Caco-2 (cell line): ENCODE measurements at regions not wholly inside any gene's neighbourhood (a gene's known extent, or its start where the extent isn't known, plus 50 kb on each side); places are given as distances from the start of the nearest gene placed in this dataset.

ENCODE experiments used
- BruUV-seq: library from RNA; stranded (reverse); fragments of 400-500 nt; replicated peaks from 2 replicates; lab custom pipeline; 2021; lab: Mats Ljungman, UMichigan
- CTCF ChIA-PET: fragments of 300-600 bp; sonication (Branson Sonifier 250); formaldehyde crosslinking; loops from one replicate; lab custom pipeline; 2022; ENCODE audit warnings: antibody characterized with exemption; lab: Charles Lee
- POLR2A ChIA-PET: fragments of 300-600 bp; sonication (Branson Sonifier 250); formaldehyde crosslinking; loops from one replicate; lab custom pipeline; 2022; ENCODE audit warnings: antibody characterized with exemption; lab: Charles Lee
- DNase-seq, 2 experiments: peaks; one replicate each; pipeline versions ENCODE4 v3.0.0 to v3.0.0-alpha.2; 2020 to 2022
- H3K27me3 ChIP-seq: replicated peaks from 2 replicates; pipeline ENCODE4 v1.6.0; 2011; ENCODE audit warnings: low read length; ENCODE audit not compliant: control insufficient read depth, insufficient read depth
- H3K36me3 ChIP-seq: 2 replicates; pipeline ENCODE4 v1.5.1; 2011; ENCODE audit warnings: low read length; ENCODE audit not compliant: control insufficient read depth, insufficient read depth
- H3K4me1 ChIP-seq: fragments of 250-450 bp; sonication (Bioruptor Pico); 2 replicates; pipeline ENCODE4 v1.5.1; 2020; ENCODE audit warnings: mild to moderate bottlenecking
- H3K4me3 ChIP-seq: 2 replicates; pipeline ENCODE4 v1.5.1; 2011; ENCODE audit warnings: low read depth, mild to moderate bottlenecking, control low read depth, low read length
- H3K9me3 ChIP-seq: fragments of 250-450 bp; sonication (Bioruptor Pico); 2 replicates; pipeline ENCODE4 v1.5.1; 2020; ENCODE audit warnings: mild to moderate bottlenecking, moderate library complexity
- H3K27ac Mint-ChIP-seq: one replicate; pipeline ENCODE4 v1.8.0; 2022; ENCODE audit warnings: mixed read lengths; ENCODE audit not compliant: unreplicated experiment
- H3K27me3 Mint-ChIP-seq: one replicate; pipeline ENCODE4 v1.8.0; 2022; ENCODE audit warnings: mixed read lengths; ENCODE audit not compliant: insufficient read depth, unreplicated experiment
- H3K36me3 Mint-ChIP-seq: one replicate; pipeline ENCODE4 v1.8.0; 2022; ENCODE audit warnings: mild to moderate bottlenecking, mixed read lengths; ENCODE audit not compliant: insufficient read depth, unreplicated experiment
- H3K4me1 Mint-ChIP-seq: one replicate; pipeline ENCODE4 v1.8.0; 2022; ENCODE audit warnings: low read depth, mixed read lengths; ENCODE audit not compliant: unreplicated experiment
- H3K4me3 Mint-ChIP-seq: one replicate; pipeline ENCODE4 v1.8.0; 2022; ENCODE audit warnings: mild to moderate bottlenecking, moderate library complexity, mixed read lengths; ENCODE audit not compliant: unreplicated experiment
- H3K9me3 Mint-ChIP-seq: one replicate; pipeline ENCODE4 v1.8.0; 2022; ENCODE audit warnings: mixed read lengths; ENCODE audit not compliant: unreplicated experiment
- intact Hi-C: fragments of 100-400 bp; cut with micrococcal nuclease; formaldehyde crosslinking; loops from one replicate; pipeline ENCODE4 v1.10.0; 2022; ENCODE audit not compliant: unreplicated experiment
- TF ChIP-seq, protein P1 (sequence below), 2 experiments: fragments of 200-600 bp in 1 of 2; IDR thresholded peaks; 1 replicate in 1 of 2; 2 replicates in 1 of 2; pipeline versions ENCODE4 v1.5.1 to v1.8.0; 2011 to 2022; ENCODE audit warnings: antibody characterized with exemption in 1 of 2, control low read depth in 1 of 2, inconsistent platforms in 1 of 2, low read depth in 1 of 2, low read length in 1 of 2, mild to moderate bottlenecking in 1 of 2, moderate library complexity in 1 of 2; ENCODE audit not compliant: insufficient read depth in 1 of 2, severe bottlenecking in 1 of 2, unreplicated experiment in 1 of 2

DNA sequence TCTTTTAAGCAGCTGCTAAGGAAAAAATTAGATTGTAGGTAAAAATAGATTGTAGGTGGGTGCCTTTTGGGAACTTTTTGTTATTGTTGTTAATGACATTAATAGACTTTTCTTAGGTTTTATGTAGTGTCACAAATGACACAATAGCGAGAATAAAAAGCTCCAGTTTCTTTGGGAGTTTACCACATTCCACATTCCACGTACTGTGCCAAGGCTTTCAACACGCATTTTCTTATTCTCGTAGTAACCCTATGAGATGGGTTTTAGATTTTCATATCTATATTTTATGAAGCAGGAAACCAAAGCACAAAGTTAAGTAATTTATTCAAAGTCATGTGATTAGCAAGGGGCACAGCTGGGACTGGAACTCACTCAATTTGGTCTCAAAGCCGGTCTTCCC, 103.8 kb downstream of the XRCC2 start:
- Histone ChIP-seq H3K4me3 (no peak overlapping the region), H3K36me3 (no peaks in the 10 kb centered on the region), H3K27me3 (no peaks in the 10 kb centered on the region), H3K9me3 (no peaks in the 10 kb centered on the region), H3K4me1 (0 out of 2 replicates have a peak, but pooled peaks cover 6% of the 10 kb centered on the region)
- no peaks in the 10 kb centered on the region for H3K9me3 Mint-ChIP-seq
- no peaks in the 10 kb centered on the region for H3K36me3 Mint-ChIP-seq
- TF ChIP-seq, protein P1, sequence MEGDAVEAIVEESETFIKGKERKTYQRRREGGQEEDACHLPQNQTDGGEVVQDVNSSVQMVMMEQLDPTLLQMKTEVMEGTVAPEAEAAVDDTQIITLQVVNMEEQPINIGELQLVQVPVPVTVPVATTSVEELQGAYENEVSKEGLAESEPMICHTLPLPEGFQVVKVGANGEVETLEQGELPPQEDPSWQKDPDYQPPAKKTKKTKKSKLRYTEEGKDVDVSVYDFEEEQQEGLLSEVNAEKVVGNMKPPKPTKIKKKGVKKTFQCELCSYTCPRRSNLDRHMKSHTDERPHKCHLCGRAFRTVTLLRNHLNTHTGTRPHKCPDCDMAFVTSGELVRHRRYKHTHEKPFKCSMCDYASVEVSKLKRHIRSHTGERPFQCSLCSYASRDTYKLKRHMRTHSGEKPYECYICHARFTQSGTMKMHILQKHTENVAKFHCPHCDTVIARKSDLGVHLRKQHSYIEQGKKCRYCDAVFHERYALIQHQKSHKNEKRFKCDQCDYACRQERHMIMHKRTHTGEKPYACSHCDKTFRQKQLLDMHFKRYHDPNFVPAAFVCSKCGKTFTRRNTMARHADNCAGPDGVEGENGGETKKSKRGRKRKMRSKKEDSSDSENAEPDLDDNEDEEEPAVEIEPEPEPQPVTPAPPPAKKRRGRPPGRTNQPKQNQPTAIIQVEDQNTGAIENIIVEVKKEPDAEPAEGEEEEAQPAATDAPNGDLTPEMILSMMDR (IDR thresholded peaks at IDR 0.05; ENCODE audit: insufficient read depth in 1 of 2, low read depth in 1 of 2, low read length in 1 of 2, severe bottlenecking in 1 of 2, unreplicated experiment in 1 of 2): no peak
- ChIA-PET POLR2A (no interaction called here), CTCF (no interaction called here)
- H3K4me3 Mint-ChIP-seq: no peak overlapping the region
- intact Hi-C loops: no loop called here
- BruUV-seq: no TSS peak
- no peak for DNase-seq
- H3K4me1 Mint-ChIP-seq: peaks cover 16% of the 10 kb centered on the region
- no peak overlapping the region for H3K27ac Mint-ChIP-seq
- no peaks in the 10 kb centered on the region for H3K27me3 Mint-ChIP-seq

DNA sequence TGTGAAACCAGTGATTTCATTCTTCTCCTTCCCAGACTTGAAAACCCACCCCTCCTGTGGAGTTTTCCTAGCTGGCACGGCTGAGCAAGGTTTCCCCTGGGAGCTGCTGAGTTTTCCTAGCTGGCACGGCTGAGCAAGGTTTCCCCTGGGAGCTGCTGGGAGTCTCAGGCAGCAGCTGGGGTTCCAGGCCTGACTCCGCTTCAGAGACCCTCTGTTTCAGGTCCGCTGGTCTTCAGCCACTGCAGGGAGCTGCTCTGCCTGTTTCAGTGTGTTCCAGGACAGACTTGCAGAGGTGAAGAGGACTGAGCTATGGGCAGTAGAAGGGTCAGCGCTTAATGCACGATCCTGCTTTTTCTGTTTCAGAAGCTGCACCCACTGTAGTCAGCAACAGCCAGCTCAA, 104.9 kb downstream of the XRCC2 start:
- no peaks in the 10 kb centered on the region for H3K36me3 ChIP-seq
- no peaks in the 10 kb centered on the region for H3K27me3 Mint-ChIP-seq
- H3K27ac Mint-ChIP-seq: no peak overlapping the region
- DNase-seq: no peak
- TF ChIP-seq, protein P1 (IDR thresholded peaks at IDR 0.05; ENCODE audit: insufficient read depth in 1 of 2, low read depth in 1 of 2, low read length in 1 of 2, severe bottlenecking in 1 of 2, unreplicated experiment in 1 of 2): no peak
- H3K9me3 ChIP-seq: no peaks in the 10 kb centered on the region
- 0 out of 2 replicates have a peak, but pooled peaks cover 6% of the 10 kb centered on the region for H3K4me1 ChIP-seq
- H3K4me3 ChIP-seq: no peak overlapping the region
- no peaks in the 10 kb centered on the region for H3K9me3 Mint-ChIP-seq
- CTCF ChIA-PET: no interaction called here
- POLR2A ChIA-PET: no interaction called here
- BruUV-seq: no TSS peak
- H3K27me3 ChIP-seq: no peaks in the 10 kb centered on the region
- H3K4me3 Mint-ChIP-seq: no peak overlapping the region
- H3K36me3 Mint-ChIP-seq: no peaks in the 10 kb centered on the region
- intact Hi-C loops: no loop called here
- peaks cover 11% of the 10 kb centered on the region for H3K4me1 Mint-ChIP-seq

GRCh38 chr7:152568972-152569371, 107.0 kb downstream of the XRCC2 start:
- POLR2A ChIA-PET: no interaction called here
- H3K9me3 Mint-ChIP-seq: no peaks in the 10 kb centered on the region

More at GRCh38 chr7:152568972-152569371, 107.0 kb downstream of the XRCC2 start:
- Histone ChIP-seq H3K4me1 (no peaks in the 10 kb centered on the region), H3K9me3 (no peaks in the 10 kb centered on the region), H3K27me3 (no peaks in the 10 kb centered on the region), H3K4me3 (no peak overlapping the region), H3K36me3 (no peaks in the 10 kb centered on the region)
- no peaks in the 10 kb centered on the region for H3K4me1 Mint-ChIP-seq
- no peaks in the 10 kb centered on the region for H3K36me3 Mint-ChIP-seq
- no peaks in the 10 kb centered on the region for H3K27me3 Mint-ChIP-seq
- TF ChIP-seq, protein P1 (IDR thresholded peaks at IDR 0.05; ENCODE audit: insufficient read depth in 1 of 2, low read depth in 1 of 2, low read length in 1 of 2, severe bottlenecking in 1 of 2, unreplicated experiment in 1 of 2): no peak
- no peak overlapping the region for H3K4me3 Mint-ChIP-seq
- no peak for DNase-seq
- CTCF ChIA-PET: no interaction called here
- intact Hi-C loops: no loop called here
- H3K27ac Mint-ChIP-seq: no peak overlapping the region
- no TSS peak for BruUV-seq
